ENCODE measurements at regions not wholly inside any gene's neighbourhood (a gene's known extent, or its start where the extent isn't known, plus 50 kb on each side); places are given as distances from the start of the nearest gene placed in this dataset.
"Not testable (repeated sequence)": the region's sequence is repeated elsewhere in the genome, so short reads cannot be mapped to it uniquely, and the experiment has no call there.

DNA sequence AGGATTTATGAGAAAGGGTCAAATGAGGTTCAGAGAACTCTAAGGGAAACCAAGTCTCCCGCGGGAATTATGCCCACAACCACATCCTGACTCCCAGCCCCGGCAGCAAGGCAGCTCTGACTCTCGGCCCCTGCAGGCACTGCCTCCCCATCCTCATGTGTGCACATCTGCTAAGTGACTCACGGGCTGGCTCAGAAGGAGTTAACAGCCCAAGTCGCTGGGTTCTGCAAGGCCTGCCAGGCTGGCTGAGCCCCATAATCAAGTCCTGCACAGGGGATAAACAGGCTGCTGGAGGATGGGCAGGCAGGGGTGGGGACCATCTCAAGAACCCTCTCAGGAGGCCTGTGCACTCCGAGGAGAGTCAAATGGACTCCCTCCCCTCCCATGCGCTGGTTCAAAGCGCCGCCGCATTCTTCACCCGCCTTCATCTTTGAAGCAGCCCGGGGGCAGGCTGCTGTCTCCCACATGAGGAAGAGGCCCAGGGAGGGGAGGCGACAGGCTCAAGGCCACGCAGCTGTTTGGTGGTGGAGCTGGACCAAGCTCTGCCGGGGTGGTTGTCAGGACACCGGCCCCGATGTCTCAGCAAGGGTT, 344.3 kb downstream of the MATN1 start:
- no peak for DNase-seq (ENCODE audit: low spot score)

DNA sequence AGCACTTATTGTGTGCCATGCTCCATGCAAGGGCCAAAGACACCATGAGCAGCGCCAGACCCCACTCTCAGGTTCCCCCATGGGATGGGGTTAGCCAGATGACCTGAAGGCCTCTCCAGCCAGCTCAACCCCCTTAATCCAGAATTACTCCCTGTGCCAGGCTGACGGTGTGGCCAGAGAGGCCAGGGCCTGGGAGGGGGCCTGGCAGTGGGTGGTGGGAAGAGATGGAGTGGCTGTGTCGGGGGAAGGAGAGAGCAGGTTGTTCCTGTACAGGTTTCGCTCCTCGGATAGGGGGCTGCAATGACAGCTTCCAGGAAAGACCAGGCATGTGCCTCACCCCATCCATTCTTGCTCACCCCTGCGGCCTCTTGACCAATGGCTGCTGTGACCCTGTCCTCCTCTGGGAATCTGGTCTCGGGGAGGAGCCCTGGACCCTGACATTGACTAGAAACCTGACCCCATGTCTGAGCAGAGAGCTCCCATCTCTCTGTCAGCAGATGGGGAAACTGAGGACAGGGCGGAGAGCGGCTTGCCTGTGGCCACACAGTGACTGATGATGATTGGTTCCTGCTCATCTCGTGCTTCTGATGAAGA, 345.3 kb downstream of the MATN1 start:
- no peak for DNase-seq (ENCODE audit: low spot score)

DNA sequence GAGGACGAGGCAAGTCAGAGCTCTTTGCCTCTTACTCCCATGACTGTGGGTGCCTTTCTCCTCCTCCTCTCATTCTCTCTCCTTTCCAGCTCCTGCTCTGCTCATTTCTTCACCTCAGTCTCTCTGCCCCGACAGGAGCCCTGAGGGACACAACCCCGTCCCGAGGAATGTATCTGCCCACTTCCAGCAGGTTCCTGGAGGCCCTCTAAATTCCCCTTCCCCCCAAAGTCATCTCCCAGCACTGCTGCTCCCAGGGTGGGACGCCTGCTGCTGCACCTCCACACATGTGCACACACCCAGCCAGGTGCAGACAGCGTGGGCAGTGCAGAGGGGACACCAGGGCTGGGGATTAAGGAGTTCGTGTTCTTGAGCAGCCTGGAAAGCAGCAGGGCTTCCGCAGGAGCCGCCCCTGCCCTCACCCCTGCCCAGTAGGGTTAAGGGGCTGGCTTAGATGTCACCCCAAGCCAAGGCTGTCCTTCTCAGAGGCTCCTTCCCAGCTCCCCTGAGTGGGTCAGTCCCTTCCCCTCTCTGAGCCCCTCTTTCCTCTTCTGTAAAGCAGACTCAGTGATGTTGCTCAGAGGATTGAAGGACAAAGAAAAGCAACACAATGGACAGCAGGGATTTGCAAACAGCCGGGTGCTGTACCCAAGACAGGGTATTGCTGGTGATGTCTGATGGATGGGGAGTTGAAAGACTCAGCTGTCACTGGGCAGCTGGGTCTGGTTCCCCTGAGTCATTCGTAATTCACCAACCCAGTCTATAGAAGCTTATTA, 346.0 kb downstream of the MATN1 start:
- no peak for DNase-seq (ENCODE audit: low spot score)

DNA sequence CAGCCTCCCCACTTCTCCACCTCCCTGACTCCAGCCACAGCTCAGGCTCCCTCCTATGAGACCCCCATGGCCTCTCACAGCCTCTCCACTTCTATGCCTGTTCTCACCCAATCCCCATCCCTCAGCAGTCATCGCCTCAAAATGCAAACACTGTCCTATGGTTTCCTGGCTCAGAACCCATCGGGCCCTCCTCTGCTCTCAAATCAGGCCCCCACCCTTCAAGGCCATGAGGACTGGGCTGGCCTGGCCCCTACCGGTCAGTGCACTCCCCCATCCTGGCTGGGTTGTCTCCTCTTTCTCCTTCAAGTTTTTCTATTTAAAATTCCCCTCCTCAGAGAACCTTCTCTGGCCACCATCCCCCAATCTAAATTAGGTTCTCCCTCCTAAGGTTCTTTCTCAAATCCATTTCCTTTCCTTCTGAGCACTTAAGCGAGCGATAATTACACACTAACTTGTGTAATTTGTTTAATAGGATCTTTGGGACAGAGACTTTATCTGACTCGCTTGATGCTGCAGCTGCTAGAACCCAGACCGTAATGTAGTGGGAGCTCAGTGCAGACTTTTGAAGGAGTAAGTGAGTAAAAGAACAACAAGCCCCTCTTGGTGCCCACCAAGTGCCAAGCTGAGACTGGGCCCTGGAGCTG, 347.2 kb downstream of the MATN1 start:
- no peak for DNase-seq (ENCODE audit: low spot score)

DNA sequence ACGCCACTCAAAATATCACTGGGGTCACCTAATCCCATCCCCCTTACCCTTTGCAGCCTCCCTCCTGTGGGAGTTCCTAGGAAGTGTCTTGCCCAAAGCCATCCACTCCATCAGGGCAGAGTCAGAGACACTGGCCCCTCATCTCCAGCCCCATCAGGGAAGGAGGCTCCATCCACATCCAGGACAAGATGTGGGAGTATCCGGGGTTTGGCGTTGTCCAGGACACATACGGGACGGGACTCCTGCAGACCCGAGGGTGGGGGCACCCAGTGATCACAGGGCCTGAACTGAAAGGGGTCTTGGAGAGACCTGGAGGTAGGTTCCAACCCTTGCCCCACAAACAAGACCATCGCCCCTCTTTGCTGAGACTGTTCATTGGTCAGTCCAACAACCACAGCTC, 348.2 kb downstream of the MATN1 start:
- no peak for DNase-seq (ENCODE audit: low spot score)

DNA sequence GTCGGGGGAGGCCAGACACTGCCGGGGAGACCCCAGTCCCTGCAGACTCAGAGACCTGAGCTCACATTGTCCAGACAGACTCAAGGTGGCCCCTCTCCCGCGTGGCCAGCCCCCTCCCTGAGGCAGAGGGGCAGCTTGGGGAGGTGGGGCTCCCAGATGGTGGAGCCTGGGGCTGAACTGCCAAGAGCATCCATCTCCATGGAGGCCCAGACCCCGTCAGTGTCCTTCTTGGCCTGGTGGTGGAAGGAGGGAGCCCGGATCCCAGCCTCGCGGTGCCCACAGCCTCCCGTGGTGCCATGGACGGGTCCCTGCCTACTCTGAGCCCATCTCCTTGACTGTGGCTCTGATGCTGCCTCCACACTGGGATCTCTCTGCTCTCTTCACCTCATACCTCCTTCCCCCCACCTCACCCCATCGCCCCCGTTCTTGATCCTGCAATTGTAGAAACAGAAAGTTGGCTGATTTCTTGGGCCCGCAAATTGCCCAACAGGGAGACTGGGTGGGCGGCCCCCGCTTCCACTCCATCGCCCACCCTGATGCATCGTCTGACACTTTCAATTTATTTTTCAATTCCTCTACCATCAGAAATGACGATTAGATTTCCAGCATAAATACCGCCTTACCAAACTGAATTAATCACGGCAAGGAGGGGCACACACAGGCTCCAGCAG, 348.9 kb downstream of the MATN1 start:
- no peak for DNase-seq (ENCODE audit: low spot score)

DNA sequence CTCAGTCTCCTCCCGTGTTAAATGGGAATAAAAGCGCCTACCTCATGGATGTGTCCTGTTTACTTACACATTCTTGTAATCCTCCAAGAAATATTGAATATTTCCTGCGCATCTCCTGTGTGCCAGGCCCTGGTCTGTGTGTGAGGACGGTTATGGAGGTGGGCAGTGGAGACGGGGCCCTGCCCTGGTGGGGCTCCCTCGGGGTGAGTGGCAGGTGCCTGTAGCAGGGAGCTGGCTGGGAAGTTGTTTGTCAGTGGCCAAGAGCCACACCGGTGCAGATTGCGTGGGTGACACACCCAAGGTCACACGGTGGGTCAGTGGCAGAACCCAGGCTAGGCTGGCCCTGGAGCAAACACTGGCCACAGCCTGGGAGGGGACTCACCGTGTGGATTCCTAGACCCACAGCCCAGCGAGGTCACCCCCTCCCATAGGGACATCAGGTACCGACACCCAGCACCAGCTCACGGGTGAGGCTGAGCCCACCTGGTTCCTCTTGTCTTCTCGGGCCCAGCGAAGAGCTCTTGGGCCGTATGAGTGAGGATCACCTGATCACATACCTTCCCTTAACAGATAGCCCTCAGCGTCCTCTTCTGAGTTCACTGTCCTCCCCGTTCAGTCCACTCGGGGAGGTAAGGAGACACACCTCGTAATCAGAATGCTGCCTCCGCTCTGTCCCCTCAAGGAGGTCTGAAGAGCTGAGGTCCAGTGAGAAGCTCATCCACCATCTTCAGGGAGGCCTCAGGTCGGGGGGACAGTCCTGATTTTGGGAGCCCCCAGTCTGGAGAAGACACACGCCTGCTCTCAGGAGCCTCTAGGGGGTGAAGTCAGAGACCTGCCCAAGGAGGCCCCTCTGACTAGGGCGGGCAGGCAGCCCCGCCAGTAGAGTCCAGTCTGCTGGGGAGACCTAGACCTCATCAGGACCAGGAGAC, 349.6 kb downstream of the MATN1 start:
- DNase-seq (ENCODE audit: low spot score) = no peak

DNA sequence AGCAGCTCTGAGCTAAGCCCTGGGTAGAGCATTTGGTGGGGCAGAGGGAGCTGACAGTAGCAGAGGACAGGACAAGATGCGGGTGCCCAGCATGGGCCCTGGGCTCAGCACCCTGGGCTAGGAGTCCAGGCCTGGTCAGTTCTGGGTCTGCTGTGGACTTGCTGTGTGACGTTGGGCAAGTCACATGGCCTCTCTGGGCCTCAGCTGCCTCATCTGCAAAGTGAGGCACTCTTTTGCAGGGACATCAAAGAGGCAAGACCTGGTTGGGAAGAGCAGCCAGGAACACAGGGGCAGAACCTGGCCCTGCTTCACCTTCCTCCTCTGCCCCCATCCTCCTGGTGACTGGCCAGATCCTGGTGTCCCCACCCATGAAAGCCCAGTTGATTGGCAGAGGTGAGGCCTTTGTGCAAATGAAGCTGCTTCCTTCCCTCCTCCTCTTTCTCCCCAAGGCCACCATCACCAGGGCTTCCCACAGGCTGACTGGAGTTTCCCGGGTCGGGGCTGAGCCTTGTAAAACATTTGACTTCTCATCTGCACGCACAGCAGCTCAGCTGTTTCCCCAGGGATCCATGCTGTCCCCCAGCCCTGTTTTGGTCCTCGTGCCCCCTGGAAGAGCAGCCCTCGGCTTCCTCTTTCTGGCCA, 350.5 kb downstream of the MATN1 start:
- no peak for DNase-seq (ENCODE audit: low spot score)

DNA sequence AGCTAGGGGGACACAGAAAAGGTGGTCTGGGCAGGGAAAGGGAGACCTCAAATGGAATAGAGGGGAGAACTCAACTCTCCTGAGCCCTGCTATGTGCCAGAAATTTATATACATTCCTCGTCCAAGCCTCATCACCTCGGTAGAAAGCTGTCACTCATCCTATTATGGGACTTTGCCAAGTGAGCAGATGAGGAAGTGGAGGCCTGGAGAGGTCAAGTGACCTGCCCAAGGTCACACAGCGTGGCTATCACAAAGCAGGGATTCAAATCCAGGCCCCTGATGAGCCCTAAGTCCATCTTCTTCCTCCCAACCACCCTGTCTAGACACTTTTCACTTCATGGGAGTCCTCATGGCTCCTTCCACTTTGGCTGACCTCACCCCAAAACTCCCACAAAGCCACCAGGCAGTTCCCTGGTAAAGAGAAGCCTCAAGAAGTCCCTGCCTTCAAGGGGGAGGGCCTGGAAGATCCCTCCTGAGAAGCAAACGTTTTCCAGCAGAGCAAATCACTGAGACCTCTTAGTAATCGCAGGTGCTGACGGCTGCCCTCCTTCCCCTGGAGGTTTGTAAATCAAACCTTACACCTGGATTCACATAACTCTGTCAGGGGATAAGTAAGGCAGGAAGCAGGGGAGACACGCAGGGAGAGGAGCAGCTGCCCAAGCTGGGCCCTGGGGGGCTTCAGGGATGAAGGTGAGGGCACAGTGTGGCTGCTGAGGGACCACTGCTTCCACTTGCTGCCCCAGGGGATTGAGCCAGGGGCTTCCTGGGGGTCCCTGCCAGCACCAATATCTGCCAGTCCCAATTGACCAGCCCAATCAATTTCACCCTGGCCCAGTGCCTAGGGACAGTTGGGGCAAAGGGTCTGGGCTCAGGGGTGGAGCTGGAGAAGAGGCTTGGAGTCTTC, 351.2 kb downstream of the MATN1 start:
- no peak for DNase-seq (ENCODE audit: low spot score)

DNA sequence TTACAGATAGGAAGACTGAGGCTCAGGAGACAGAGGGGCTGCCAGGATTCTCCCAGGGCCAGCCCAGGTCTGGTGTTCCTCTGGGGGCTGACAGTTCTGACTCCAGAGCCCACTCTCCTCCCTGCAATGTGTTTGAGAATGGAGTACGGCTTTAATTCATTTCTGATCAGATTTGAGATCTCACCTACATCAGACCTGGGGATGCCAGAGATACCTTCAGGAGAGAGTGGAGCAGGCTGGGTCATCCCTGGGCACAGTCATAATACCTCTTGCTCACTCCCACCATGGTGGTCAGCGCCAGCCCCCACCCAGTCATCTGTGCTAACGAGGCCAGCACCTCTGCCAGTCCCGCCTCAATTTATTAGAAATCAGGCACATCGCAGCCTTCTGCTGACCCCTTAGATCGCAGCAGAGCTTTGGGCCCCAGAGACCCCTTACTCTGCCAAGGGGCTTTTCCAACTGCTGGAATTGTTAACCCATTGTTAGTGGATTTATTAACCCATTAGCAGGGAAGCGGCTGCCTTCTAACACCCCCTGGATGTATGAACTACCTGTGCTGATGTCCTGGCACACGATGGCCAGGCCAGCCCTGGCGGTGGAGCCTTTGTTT, 352.1 kb downstream of the MATN1 start:
- peak; percentile 3 for DNase-seq (ENCODE audit: low spot score)

DNA sequence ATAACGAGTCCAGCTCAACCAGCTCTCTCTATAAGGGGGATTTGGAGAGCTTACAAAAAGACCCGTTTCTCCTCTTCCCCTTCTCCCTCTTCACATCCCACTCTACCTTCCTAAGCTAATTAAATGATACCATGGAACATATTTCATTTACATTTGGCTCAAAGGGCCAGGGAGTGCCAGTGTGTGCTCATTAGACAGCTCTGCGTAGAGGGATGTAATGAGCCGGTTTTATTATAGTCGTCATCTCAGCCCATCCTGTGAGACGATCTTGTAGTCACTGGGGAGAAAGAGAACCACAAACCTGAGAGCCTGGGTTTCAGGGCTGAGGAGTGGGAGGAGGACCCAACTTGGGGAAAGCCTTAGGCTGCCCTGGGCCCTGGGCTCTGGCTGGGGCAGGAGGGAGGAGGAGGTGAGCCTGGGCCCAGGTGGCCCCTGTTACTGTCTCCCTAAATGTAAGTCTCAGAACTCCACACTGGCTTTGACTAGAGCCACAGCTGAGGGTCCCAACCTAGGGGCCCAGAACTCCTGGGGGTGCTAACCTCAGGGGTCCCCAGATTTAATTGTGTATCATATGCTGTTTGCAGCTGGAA, 354.6 kb downstream of the MATN1 start:
- no peak for DNase-seq (ENCODE audit: low spot score)

DNA sequence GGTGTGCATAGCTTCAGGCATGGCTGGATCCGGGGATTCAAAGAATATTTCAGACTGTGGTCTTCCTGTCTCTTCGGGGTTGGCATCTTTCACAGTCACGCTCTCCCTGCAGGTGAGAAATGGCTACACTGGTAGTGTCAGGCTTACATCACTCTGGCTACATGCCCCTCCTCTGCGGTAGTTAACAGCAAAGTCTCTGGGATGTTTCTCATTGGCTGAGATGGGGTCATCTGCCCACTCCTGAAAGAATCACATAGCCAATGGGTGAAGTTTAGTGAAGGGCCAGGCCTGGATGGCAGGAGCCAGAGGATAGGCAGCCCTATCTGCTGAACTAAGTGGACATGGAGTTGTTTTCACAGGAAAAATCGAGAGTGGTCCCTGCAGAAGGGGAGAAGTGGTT, 356.5 kb downstream of the MATN1 start:
- DNase-seq (ENCODE audit: low spot score) = no peak

DNA sequence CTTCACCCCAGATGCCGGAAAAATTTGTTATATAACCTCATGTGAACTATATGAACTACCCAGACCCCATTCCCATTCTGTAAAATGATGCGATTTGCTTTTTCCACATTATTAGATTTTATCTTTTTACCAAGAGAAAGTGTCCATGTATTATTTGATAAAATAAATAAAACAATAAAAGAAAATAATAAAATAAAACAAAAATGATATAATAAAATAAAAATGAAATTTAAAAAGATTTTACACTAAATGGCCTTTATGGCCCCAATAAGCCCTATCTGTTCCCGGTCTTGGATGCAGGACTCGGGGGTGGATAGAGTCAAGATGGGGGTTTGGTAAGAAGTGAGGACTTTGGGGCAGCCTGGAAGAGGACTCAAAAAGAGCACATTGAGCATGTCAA, 357.2 kb downstream of the MATN1 start:
- no peak for DNase-seq (ENCODE audit: low spot score)

DNA sequence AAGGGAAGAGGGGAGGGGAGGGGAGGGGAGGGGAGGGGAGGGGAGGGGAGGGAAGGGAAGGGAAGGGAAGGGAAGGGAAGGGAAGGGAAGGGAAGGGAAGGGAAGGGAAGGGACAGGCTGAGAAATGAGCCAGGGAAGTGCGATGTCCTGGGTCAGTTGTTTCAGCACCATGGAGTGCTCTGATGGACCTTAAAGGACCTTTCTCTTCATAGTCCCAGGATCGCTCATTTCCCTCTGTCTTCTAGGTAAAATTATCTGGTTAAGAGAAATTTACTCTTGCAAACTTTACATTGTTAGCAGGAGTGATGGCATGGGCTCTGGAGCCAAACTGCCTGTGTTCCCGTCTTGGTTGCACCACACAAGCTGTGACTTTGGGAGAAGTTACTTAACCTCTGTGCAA, 357.8 kb downstream of the MATN1 start:
- DNase-seq (ENCODE audit: low spot score) = no peak

DNA sequence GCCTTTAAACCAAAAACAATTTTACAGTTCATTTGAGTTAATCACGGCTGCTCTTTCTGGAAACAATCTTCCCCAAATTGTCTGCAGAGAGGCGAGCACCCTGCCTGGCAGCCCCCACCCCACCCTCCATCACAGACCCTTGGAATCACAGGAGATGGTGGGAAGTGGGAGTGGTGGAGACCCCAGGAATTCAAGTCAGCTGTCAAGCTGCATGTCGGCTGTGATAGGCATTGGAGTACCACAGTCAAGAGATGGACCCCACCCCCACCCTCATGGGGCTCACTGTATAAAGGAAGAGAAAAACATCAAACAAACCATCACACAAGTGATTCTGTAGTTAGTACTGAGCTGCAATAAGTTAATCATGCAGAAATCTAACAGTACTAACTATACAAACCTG, 360.4 kb downstream of the MATN1 start:
- DNase-seq (ENCODE audit: low spot score) = no peak

DNA sequence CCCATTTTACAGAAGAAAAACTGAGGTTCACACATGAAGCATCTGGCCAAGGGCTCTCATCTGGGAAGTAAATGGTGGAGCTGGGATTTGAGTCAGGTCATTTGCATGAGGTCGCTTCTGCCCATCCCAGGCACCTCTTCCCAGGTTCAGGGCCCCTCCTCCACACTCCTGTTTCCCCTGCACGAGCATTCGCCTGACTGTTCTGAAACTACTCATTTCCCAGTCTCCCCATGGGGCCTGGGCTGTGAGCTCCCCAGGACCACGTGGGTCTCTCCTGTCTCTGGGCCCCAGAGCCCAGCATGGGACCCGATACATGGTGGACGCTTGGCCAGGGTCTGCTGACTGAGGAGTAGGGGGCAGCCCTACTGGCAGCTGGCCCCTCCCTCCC, 360.8 kb downstream of the MATN1 start:
- DNase-seq (ENCODE audit: low spot score) = no peak

DNA sequence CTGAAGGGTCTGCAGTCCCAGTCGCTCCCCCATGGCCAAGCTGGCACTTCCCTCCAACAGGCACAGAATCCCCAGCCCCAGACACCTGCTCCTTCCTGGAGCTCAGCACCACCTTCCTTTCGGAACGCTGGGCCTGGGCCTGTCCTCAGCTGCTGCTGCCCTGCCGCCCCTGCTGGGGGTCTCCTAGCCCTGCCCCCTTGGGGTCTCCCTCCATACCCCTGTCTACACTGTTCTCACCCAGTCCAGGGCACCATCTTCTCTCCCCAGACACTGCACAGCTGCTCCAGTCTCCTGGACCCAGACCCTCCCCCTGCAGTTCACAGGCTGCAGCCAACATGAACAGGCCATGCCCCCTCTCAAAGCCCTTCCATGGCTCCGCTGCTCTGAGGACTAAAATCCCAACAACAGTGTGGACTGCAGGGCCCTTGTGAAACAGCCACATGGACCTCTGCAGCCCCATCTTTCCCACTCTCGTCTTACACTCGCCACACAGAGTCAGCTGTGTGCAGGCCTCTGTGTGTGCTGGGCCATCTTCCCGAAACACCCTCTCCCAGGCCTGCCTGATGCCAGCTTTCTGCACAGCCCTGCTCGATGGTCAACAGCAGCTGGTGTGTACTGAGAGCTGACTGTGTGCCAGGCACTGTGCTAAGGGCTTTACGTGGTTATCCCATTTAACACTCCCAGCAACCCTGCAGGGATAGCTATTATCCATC, 361.3 kb downstream of the MATN1 start:
- DNase-seq (ENCODE audit: low spot score) = not testable (repeated sequence)

DNA sequence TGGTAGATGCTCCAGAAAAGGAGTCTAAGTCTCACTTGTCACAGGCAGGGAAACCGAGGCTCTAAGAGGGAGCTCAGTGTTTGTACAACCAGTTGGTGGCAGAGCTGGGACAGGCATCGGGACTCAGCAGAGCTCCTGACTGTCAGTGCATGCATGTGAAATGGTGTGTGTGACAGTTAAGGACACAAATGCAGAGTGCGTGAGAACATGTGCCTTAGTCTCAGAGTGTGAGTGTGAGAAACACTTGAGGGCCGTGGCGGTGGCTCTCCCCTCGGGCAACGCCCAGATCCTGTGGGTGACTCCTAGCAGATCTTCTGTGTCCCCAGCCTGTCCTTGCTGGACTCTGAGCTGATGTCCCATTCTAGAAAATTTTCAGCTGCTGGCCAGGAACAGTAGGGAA, 362.6 kb downstream of the MATN1 start:
- DNase-seq (ENCODE audit: low spot score) = no peak
